K562 (cell line): ENCODE measurements at regions not wholly inside any gene's neighbourhood (a gene's known extent, or its start where the extent isn't known, plus 50 kb on each side); places are given as distances from the start of the nearest gene placed in this dataset.
A peak's percentile ranks its signal among the peaks of the same experiment; 100 is the strongest.

ENCODE experiments used
- ATAC-seq: fragments of 200-7000 bp; cut with Tn5 transposase; 3 replicates; pipeline ENCODE4 v1.9.1; 2020; ENCODE audit warnings: moderate library complexity
- BruUV-seq: library from RNA; stranded (reverse); fragments of 400-500 nt; replicated peaks from 2 replicates; lab custom pipeline; 2021; lab: Mats Ljungman, UMichigan
- CTCF ChIA-PET: fragments of 300-600 bp; formaldehyde crosslinking; extraction: SDS; loops from one replicate; lab custom pipeline; 2021; ENCODE audit warnings: low intra/inter-chr PET ratio; lab: Yijun Ruan, JAX
- POLR2A ChIA-PET: fragments of 300-600, 350-650 bp; sonication (Branson Sonifier 250); formaldehyde crosslinking; extraction: SDS; loops from one replicate; lab custom pipeline; 2021; ENCODE audit warnings: antibody characterized with exemption, inconsistent platforms; lab: Yijun Ruan, JAX
- DNase-seq, 4 experiments: peaks; one replicate each; pipeline versions ENCODE4 v3.0.0 to v3.0.0-alpha.2; 2011 to 2018; ENCODE audit warnings: low spot score in 3 of 4, mixed read lengths in 3 of 4; ENCODE audit errors: extremely low read depth in 1 of 4
- FAIRE-seq: peaks from 2 replicates; lab custom pipeline; 2011; peaks lifted over from hg19 to GRCh38; lab: Jason Lieb, UNC
- H2AFZ ChIP-seq: 2 replicates; pipeline ENCODE4 v1.6.0; 2011; ENCODE audit warnings: low read depth, low read length, control low read depth, inconsistent platforms
- H3K27ac ChIP-seq: fragments of 200-600 bp; 3 replicates; pipeline ENCODE4 v1.8.0; 2011; ENCODE audit warnings: low read depth, mild to moderate bottlenecking, control low read depth, inconsistent platforms, low read length, moderate library complexity, mixed read lengths; ENCODE audit errors: extremely low read depth
- H3K27me3 ChIP-seq, 2 experiments: fragments of 300-600 bp in 1 of 2; 2 replicates in 1 of 2; 3 replicates in 1 of 2; pipeline versions ENCODE4 v1.6.0 to v1.8.0; 2011; ENCODE audit warnings: inconsistent platforms in 2 of 2, low read length in 2 of 2, mild to moderate bottlenecking in 1 of 2, mixed read lengths in 1 of 2, moderate library complexity in 1 of 2; ENCODE audit not compliant: control insufficient read depth in 2 of 2, insufficient read depth in 2 of 2
- H3K36me3 ChIP-seq: fragments of 300-600 bp; 3 replicates; pipeline ENCODE4 v1.8.0; 2011; ENCODE audit warnings: mild to moderate bottlenecking, low read length, inconsistent platforms; ENCODE audit not compliant: control insufficient read depth, insufficient read depth
- H3K4me1 ChIP-seq, 2 experiments: fragments of 200-600 bp in 1 of 2; replicated peaks in 1 of 2; 2 replicates in 1 of 2; 3 replicates in 1 of 2; pipeline versions ENCODE4 v1.5.1 to v1.8.0; 2011; ENCODE audit warnings: inconsistent platforms in 2 of 2, low read length in 2 of 2, mild to moderate bottlenecking in 1 of 2, mixed read lengths in 1 of 2, moderate library complexity in 1 of 2; ENCODE audit not compliant: control insufficient read depth in 2 of 2, insufficient read depth in 2 of 2
- H3K4me2 ChIP-seq: 2 replicates; pipeline ENCODE4 v1.6.1; 2011; ENCODE audit warnings: low read length, control low read depth, inconsistent platforms, mixed read lengths; ENCODE audit not compliant: insufficient read depth
- H3K4me3 ChIP-seq: fragments of 200-600 bp; sonication (generic), shearing (Covaris generic); 2 replicates; pipeline ENCODE4 v1.5.1; 2016; ENCODE audit warnings: control low read depth, inconsistent platforms
- H3K79me2 ChIP-seq: fragments of 200-600 bp; 3 replicates; pipeline ENCODE4 v1.8.0; 2011; ENCODE audit warnings: low read length, inconsistent platforms; ENCODE audit not compliant: control insufficient read depth, insufficient read depth
- H3K9ac ChIP-seq, 2 experiments: 2 replicates each; pipeline versions ENCODE4 v1.6.0 to v1.6.1; 2011; ENCODE audit warnings: low read depth in 2 of 2, low read length in 2 of 2, control low read depth in 1 of 2, inconsistent platforms in 1 of 2, mild to moderate bottlenecking in 1 of 2, mixed read lengths in 1 of 2; ENCODE audit not compliant: insufficient read depth in 1 of 2
- H3K9me1 ChIP-seq: one replicate; pipeline ENCODE4 v1.6.0; 2011; ENCODE audit warnings: inconsistent platforms, mild to moderate bottlenecking, low read length, moderate library complexity; ENCODE audit not compliant: control insufficient read depth, insufficient read depth
- H3K9me3 ChIP-seq: replicated peaks from 2 replicates; pipeline ENCODE4 v1.5.1; 2011; ENCODE audit warnings: low read depth, low read length, inconsistent platforms; ENCODE audit not compliant: control insufficient read depth, insufficient read depth
- H4K20me1 ChIP-seq: replicated peaks from 2 replicates; pipeline ENCODE4 v1.6.1; 2011; ENCODE audit warnings: low read length, inconsistent platforms, mixed read lengths; ENCODE audit not compliant: control insufficient read depth, insufficient read depth
- CEBPB ChIP-seq: fragments of 450-650 bp; IDR thresholded peaks from 2 replicates; pipeline ENCODE4 v1.6.1; 2016; ENCODE audit warnings: missing genetic modification characterization, missing compliant biosample characterization
- DACH1 ChIP-seq: fragments of 450-650 bp; IDR thresholded peaks from 2 replicates; pipeline ENCODE4 v1.6.1; 2018; ENCODE audit not compliant: partially characterized antibody
- FOXJ2 ChIP-seq: fragments of 200-800 bp; sonication (Bioruptor generic); IDR thresholded peaks from 2 replicates; pipeline ENCODE4 v1.6.1; 2016; ENCODE audit warnings: missing genetic modification characterization, missing compliant biosample characterization
- GABPB1 ChIP-seq: sonication (generic); formaldehyde crosslinking; IDR thresholded peaks from 2 replicates; pipeline ENCODE4 v1.8.0; 2022; ENCODE audit warnings: mild to moderate bottlenecking, missing genetic modification reagents
- NFE2L1 ChIP-seq: fragments of 450-650 bp; IDR thresholded peaks from 2 replicates; pipeline ENCODE4 v1.6.1; 2016; ENCODE audit warnings: missing genetic modification characterization, low read depth, mild to moderate bottlenecking, missing compliant biosample characterization, moderate library complexity, borderline replicate concordance
- PCBP2 ChIP-seq: fragments of 200-400 bp; formaldehyde crosslinking; IDR thresholded peaks from 2 replicates; pipeline ENCODE4 v1.6.1; 2018; ENCODE audit warnings: low read length, low read depth, mild to moderate bottlenecking, moderate library complexity; ENCODE audit not compliant: poor library complexity, severe bottlenecking
- POLR2AphosphoS2 ChIP-seq: IDR thresholded peaks from 2 replicates; pipeline ENCODE4 v1.6.1; 2012; ENCODE audit warnings: low read length, improper control_type of control experiment
- SAP30 ChIP-seq: fragments of 200-600 bp; sonication (generic); IDR thresholded peaks from 2 replicates; pipeline ENCODE4 v1.6.1; 2012; ENCODE audit warnings: borderline replicate concordance, low read depth, mild to moderate bottlenecking, moderate library complexity, low read length, control low read depth, inconsistent platforms; ENCODE audit not compliant: insufficient read depth, poor library complexity, severe bottlenecking
- SRSF3 ChIP-seq: fragments of 200-400 bp; formaldehyde crosslinking; IDR thresholded peaks from 2 replicates; pipeline ENCODE4 v1.6.1; 2016; ENCODE audit warnings: mild to moderate bottlenecking, low read length, moderate library complexity; ENCODE audit not compliant: insufficient read depth
- TSC22D4 ChIP-seq: fragments of 450-650 bp; IDR thresholded peaks from 2 replicates; pipeline ENCODE4 v1.6.1; 2016; ENCODE audit warnings: missing genetic modification characterization, missing biosample characterization, control low read depth
- ZC3H11A ChIP-seq: IDR thresholded peaks from 2 replicates; pipeline ENCODE4 v1.6.1; 2012; ENCODE audit warnings: low read depth, low read length, improper control_type of control experiment
- ZNF57 ChIP-seq: fragments of 450-650 bp; formaldehyde crosslinking; IDR thresholded peaks from 2 replicates; pipeline ENCODE4 v1.4.0; 2020; ENCODE audit warnings: mild to moderate bottlenecking, moderate library complexity
- WGBS: fragments of 100-300 bp; shearing (Covaris generic); methylation state at CpG from one replicate; pipeline ENCODE4 v1.1.6; 2016; ENCODE audit warnings: low coverage, mixed read lengths; ENCODE audit not compliant: insufficient coverage; ENCODE audit errors: missing lambda C conversion rate; 5-methylcytosine and 5-hydroxymethylcytosine counted together
- in situ Hi-C: fragments of 300-500 bp; cut with MboI; formaldehyde crosslinking; loops from 4 replicates; pipeline ENCODE4 v1.15.0; 2018; ENCODE audit warnings: inconsistent platforms, mixed read lengths
- intact Hi-C: fragments of 100-400 bp; cut with micrococcal nuclease; formaldehyde crosslinking; loops from 2 replicates; pipeline ENCODE4 v1.14.2; 2022
- TF ChIP-seq, protein P1 (sequence below): fragments of 450-650 bp; formaldehyde crosslinking; IDR thresholded peaks from 2 replicates; pipeline ENCODE4 v1.4.0; 2020; ENCODE audit warnings: mild to moderate bottlenecking
- TF ChIP-seq, protein P2 (sequence below): fragments of 450-650 bp; IDR thresholded peaks from 2 replicates; pipeline ENCODE4 v1.6.1; 2016; ENCODE audit warnings: borderline replicate concordance
- TF ChIP-seq, protein P3 (sequence below): IDR thresholded peaks from 2 replicates; pipeline ENCODE4 v1.6.1; 2014; ENCODE audit warnings: antibody characterized with exemption

GRCh38 chr20:33910529-33911327, 83.0 kb upstream of the RALY start (continued):
- TF ChIP-seq, protein P1, sequence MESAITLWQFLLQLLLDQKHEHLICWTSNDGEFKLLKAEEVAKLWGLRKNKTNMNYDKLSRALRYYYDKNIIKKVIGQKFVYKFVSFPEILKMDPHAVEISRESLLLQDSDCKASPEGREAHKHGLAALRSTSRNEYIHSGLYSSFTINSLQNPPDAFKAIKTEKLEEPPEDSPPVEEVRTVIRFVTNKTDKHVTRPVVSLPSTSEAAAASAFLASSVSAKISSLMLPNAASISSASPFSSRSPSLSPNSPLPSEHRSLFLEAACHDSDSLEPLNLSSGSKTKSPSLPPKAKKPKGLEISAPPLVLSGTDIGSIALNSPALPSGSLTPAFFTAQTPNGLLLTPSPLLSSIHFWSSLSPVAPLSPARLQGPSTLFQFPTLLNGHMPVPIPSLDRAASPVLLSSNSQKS (CRISPR knock-in tag): no peak

GRCh38 chr20:33914919-33915318, 78.8 kb upstream of the RALY start:
- Histone ChIP-seq H3K4me3 (no peak overlapping the region), H3K4me2 (no peak overlapping the region), H3K9me1 (no peaks in the 10 kb centered on the region), H3K9ac (no peak overlapping the region), H2AFZ (no peak overlapping the region), H3K36me3 (no peaks in the 10 kb centered on the region), H3K79me2 (no peaks in the 10 kb centered on the region), H3K27me3 (peaks cover 11 to 28% of the 10 kb centered on the region in 2 experiments), H3K9me3 (no peaks in the 10 kb centered on the region), H3K4me1 (no peaks in the 10 kb centered on the region), H3K27ac (no peak overlapping the region), H4K20me1 (no peaks in the 10 kb centered on the region)
- WGBS: 15% methylated on average over 4 of the region's 4 CpGs
- in situ Hi-C loops (no loop called here), intact Hi-C loops (no loop called here)
- no peak for FAIRE-seq
- no peak; the same call in 2 of the 3 replicates for ATAC-seq
- DNase-seq: peak in 2 of 4 experiments; percentile 39 to 41
- ChIA-PET CTCF (interaction anchor here (1.0 to 2.0 kb wide), 2 partner anchors 155 to 215 kb away, joined by 4 to 10 read pairs; no protein-coding TSS in a partner anchor), POLR2A (interaction anchor here (2.1 kb wide), 1 partner anchor 12 kb away, joined by 6 read pairs; no protein-coding TSS in a partner anchor)
- BruUV-seq: no TSS peak
- TF ChIP-seq CEBPB (tag) (no peak), SRSF3 (no peak), ZC3H11A (no peak), GABPB1 (CRISPR knock-in tag) (no peak), NFE2L1 (tag) (no peak), PCBP2 (no peak), SAP30 (no peak), ZNF57 (CRISPR knock-in tag) (no peak), TSC22D4 (tag) (no peak), DACH1 (no peak), FOXJ2 (tag) (no peak), POLR2AphosphoS2 (no peak)
- TF ChIP-seq, protein P2, sequence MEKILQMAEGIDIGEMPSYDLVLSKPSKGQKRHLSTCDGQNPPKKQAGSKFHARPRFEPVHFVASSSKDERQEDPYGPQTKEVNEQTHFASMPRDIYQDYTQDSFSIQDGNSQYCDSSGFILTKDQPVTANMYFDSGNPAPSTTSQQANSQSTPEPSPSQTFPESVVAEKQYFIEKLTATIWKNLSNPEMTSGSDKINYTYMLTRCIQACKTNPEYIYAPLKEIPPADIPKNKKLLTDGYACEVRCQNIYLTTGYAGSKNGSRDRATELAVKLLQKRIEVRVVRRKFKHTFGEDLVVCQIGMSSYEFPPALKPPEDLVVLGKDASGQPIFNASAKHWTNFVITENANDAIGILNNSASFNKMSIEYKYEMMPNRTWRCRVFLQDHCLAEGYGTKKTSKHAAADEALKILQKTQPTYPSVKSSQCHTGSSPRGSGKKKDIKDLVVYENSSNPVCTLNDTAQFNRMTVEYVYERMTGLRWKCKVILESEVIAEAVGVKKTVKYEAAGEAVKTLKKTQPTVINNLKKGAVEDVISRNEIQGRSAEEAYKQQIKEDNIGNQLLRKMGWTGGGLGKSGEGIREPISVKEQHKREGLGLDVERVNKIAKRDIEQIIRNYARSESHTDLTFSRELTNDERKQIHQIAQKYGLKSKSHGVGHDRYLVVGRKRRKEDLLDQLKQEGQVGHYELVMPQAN: no peak
- TF ChIP-seq, protein P3, sequence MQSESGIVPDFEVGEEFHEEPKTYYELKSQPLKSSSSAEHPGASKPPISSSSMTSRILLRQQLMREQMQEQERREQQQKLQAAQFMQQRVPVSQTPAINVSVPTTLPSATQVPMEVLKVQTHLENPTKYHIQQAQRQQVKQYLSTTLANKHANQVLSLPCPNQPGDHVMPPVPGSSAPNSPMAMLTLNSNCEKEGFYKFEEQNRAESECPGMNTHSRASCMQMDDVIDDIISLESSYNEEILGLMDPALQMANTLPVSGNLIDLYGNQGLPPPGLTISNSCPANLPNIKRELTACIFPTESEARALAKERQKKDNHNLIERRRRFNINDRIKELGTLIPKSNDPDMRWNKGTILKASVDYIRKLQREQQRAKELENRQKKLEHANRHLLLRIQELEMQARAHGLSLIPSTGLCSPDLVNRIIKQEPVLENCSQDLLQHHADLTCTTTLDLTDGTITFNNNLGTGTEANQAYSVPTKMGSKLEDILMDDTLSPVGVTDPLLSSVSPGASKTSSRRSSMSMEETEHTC: no peak
